GM04503 (cell line): ENCODE measurements at regions not wholly inside any gene's neighbourhood (a gene's known extent, or its start where the extent isn't known, plus 50 kb on each side); places are given as distances from the start of the nearest gene placed in this dataset.
"Not testable (repeated sequence)": the region's sequence is repeated elsewhere in the genome, so short reads cannot be mapped to it uniquely, and the experiment has no call there.

Experiments used
- DNase-seq: peaks from one replicate; pipeline ENCODE4 v3.0.0-alpha.2; 2012; ENCODE audit warnings: low read depth

- not testable (repeated sequence) for DNase-seq
Measured at GRCh38 chr6:170738263-170738662, 153.8 kb upstream of the PDCD2 start.

- not testable (repeated sequence) for DNase-seq
Measured at GRCh38 chr6:170736339-170736738, 151.9 kb upstream of the PDCD2 start.

- DNase-seq: not testable (repeated sequence)
Measured at GRCh38 chr6:170717082-170717481, 132.6 kb upstream of the PDCD2 start.

GRCh38 chr6:170712702-170713101, 128.3 kb upstream of the PDCD2 start:
- DNase-seq: not testable (repeated sequence)

GRCh38 chr6:170700178-170700577, 115.7 kb upstream of the PDCD2 start:
- DNase-seq: peak; percentile 0
